Erythroblast (primary cell): ENCODE measurements at regions not wholly inside any gene's neighbourhood (a gene's known extent, or its start where the extent isn't known, plus 50 kb on each side); places are given as distances from the start of the nearest gene placed in this dataset.

Experiments used
- GATA1 ChIP-seq: IDR thresholded peaks from 2 replicates; pipeline ENCODE4 v1.6.1; 2011; ENCODE audit warnings: low read depth, mild to moderate bottlenecking, control low read depth, low read length, moderate library complexity
- POLR2A ChIP-seq: IDR thresholded peaks from 2 replicates; pipeline ENCODE4 v1.6.1; 2011; ENCODE audit warnings: mild to moderate bottlenecking, low read length

GRCh38 chr7:135834266-135834665 is 85.7 kb upstream of the FAM180A start:
- no peak for TF ChIP-seq POLR2A
- TF ChIP-seq GATA1 = no peak
